GM21381 (cell line): ENCODE measurements at regions not wholly inside any gene's neighbourhood (a gene's known extent, or its start where the extent isn't known, plus 50 kb on each side); places are given as distances from the start of the nearest gene placed in this dataset.

Experiments
- ATAC-seq: cut with Tn5 transposase; IDR thresholded peaks from one replicate; pipeline ENCODE4 v1.9.1; 2021; ENCODE audit warnings: mild to moderate bottlenecking, moderate library complexity; ENCODE audit not compliant: unreplicated experiment

- ATAC-seq: no peak
Measured at GRCh38 chr4:31094474-31094873, 374.3 kb downstream of the PCDH7 start.

DNA sequence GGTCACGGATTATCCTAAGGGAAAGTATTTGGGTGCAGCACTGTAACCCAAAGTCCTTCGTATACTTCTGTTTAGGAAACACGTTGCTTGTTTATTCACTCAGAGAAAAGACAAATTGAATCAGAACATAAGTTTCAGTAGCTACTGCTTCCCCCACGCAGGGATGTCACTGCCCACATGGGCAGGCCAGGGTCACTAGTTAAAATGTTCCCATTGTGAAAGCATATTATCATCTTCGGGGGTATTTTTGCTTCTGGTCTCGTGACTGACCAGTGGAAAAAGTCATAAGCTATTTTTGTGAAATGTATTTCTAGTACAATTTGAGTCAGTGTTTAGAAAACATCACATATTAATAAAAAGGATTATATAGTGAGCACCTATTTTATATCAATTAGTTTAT, 377.8 kb downstream of the PCDH7 start:
- ATAC-seq: no peak

DNA sequence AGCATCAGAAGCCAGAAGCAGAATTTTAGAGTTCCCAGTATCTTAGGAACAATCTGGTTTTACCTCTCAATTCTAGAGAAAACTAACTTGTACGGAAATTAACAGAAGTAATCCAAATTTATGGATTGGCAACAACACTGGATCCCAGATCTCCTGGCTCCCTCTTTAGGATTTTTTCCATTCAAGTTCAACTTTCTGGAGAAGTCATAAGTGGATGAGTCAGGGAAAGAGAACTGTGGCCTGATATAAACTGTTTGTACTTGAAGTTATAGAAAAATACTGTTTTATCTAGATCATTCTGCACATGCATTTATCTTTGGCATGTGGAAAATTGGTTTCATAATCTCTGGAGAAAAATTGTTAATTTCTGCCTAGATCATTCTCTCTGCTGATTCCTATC, 380.4 kb downstream of the PCDH7 start:
- no peak for ATAC-seq

DNA sequence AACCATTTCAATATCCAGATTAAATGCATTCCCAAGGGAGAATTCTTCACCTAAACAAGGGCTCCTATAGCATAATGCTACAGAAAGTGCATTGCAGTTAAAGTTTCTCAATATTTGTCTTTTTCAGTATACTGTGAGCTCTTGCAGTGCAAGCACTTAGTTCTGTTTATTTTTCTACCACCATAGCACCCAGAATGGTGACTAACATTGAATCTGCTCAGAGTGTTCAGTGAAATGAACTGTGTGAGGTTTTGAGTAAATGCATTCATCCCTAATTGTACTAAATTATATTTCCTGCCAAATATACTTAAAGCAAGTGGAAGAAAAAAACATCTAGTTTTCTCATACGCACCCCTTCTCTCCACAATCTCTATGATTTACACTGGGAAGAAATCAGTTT, 383.9 kb downstream of the PCDH7 start:
- no peak for ATAC-seq

DNA sequence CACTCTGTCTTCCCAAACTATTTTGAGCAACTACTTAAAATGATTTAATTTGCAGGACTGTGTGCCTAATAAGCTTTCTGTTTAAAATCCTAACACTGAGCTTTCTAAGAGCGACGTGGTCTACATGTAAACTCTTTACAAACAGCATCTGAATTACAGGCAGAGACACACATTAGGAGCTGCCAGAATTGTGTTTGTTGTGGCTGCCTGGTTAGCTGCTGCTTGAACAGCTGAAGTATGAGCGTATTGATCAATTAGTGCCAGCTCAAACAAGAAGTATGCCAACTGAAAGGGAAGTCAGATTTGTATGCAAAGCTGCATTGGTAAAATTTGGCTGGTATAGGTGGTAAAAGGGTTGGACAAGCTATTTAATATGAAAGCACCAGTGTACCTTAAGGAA, 384.4 kb downstream of the PCDH7 start:
- no peak for ATAC-seq

DNA sequence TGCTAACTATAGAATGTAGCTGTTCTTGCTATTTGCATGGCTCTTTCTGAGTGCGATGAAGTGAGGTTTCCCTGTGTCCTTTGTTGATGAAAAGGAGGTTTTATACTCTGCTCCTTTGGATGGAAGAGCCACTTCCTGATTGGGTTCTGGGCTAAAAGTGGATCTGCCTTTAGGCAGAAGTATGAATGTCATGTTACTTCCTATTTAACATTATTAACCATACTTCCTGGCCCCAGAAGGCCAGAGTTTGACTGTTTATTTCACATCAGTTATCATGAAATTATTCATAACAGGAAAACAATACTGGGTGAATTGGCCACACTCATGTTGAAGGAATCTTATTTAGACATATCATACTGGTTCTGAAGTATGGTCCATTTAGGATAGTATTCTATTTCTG, 386.2 kb downstream of the PCDH7 start:
- ATAC-seq: no peak

GRCh38 chr4:31107362-31107761, 387.2 kb downstream of the PCDH7 start:
- ATAC-seq: no peak

GRCh38 chr4:31108762-31109161, 388.6 kb downstream of the PCDH7 start:
- no peak for ATAC-seq

GRCh38 chr4:31111790-31112189, 391.6 kb downstream of the PCDH7 start:
- ATAC-seq: no peak

DNA sequence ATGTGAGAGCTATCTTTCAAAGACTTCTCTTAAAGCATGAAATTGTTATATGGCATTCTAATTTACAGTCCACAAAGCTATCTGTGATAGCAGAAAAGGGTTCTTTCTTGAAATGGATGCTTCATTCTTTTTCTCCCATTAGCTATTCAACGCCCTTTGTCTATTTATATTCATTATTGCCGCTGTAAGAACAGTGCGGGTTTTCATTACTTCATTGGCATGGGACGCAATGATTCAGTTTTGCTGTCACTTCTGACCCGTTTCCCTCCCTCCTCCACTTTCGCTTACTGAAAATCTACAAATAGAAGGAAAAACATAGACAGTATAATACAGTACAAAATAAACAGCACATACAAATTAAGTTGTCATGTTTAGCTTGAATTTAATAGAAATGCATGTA, 394.6 kb downstream of the PCDH7 start:
- ATAC-seq: no peak

DNA sequence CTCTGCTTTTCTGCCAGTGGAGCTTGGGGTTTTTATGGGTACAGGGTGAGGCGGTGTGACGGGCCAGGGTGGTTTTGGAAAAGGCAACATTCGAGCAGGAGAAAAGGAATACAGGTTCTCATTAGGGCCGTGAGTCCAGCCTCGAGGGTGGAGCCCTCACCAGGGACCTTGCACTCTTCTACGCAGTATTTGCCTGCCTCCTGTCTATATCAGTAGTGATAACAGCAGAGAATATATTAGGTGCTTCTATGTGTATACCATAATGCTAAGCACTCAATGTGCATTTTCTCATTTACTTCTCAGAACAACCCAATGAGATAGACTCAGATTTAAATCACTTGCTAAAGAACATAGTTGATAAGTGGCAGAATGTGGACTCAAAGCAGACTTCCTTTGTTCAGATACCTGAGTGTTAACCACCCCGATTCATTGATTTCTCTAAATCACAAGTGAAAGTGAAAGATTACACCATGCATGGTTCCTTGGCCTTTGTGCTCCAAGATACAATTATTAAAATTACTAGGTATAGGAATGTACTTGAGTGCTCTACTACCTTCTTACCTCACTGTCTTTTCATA, 403.9 kb downstream of the PCDH7 start:
- ATAC-seq: no peak

DNA sequence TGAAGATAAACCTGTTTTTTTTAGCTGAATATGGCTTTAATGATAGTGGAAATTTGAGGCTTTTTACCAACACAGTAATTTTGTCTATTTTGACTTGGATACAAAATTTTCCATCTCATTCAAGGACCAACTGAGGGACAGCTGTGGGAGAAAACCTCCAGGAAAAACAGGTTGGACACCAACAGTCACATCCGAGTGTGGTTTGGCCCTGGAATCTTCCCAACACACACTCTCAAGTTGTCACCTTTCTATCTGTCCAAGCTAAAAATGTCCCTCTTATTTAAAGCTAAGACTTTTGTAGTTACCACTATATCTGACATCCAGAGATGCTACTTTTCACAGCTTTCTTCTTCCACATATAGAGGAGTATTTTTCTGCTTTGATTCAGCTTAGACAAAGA, 404.9 kb downstream of the PCDH7 start:
- ATAC-seq: no peak

GRCh38 chr4:31125496-31125895, 405.3 kb downstream of the PCDH7 start:
- ATAC-seq: no peak

- no peak for ATAC-seq
Measured at GRCh38 chr4:31126881-31127398, 406.8 kb downstream of the PCDH7 start.

GRCh38 chr4:31130930-31131329, 410.8 kb downstream of the PCDH7 start:
- ATAC-seq: no peak

DNA sequence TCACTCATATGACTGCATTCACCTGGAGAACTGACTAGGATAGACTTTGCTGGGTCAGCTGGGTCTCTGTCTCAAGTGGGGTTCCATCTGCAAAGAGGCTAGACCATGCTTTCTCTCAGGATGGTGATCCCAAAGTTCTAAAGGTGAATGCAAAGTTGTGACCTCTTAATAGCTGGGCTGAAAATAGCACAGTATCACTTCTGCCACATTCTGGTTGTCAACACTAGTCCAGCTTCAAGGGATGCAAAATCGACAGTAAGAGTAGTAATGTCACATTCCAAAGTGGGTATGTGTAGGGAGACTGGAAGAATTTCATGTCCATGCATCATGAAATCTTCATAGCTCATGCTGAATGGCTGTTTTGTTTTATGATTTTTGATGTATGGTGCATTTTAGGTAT, 414.6 kb downstream of the PCDH7 start:
- ATAC-seq: no peak

DNA sequence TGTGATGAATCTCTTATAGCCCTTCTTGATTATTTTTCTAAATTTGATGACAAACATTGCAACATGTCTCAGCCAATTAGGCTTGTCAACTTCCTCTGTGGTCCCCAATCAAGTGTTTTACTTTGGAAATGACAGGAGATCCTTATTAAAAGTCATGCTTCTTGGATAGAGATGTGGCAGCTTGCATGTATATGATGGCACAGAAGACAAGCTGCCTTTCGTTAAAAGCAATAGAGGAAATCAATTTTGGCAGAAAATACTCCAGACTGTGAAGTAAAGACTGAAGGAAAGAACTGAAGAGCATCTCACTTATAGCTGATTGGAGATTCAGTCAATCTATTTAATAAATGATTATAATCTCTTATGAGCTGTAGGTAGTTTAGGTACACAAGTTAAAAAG, 419.6 kb downstream of the PCDH7 start:
- ATAC-seq: no peak

GRCh38 chr4:31141095-31141831, 421.1 kb downstream of the PCDH7 start:
- ATAC-seq: no peak

DNA sequence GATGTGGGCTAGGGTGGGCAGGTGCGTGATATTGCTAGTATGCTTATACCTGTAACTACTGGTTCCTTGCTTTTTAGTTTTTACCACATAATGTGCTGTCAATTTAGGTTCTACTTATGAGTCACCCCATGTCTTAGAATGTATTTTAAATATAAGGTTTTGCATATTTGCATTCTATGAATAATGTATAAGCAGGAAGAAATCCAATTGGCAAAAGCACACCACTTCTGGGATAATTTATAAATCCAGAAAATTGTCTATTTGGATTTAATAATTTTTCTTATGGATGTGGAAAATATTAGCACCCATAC, 421.6 kb downstream of the PCDH7 start:
- no peak for ATAC-seq

GRCh38 chr4:31146366-31146765, 426.2 kb downstream of the PCDH7 start:
- ATAC-seq: no peak

DNA sequence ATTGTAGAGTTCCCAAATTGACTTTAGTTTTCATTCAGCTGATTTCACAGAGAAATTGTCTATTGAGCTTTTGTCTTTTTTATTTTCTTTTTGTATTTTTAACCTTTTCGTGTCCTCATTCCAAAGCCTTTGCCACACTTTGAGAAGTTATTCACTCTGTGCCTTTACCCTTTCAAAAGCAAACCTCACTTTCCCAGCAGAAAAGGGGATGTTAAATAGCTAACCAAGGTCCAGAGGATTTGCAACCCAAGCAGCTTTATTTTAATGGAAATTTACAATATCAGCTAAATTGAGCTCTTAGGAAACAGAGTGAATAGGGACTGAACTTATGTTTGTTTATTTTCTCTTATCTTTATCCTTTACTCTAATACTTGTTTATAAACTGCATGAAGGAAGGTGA, 428.8 kb downstream of the PCDH7 start:
- no peak for ATAC-seq

DNA sequence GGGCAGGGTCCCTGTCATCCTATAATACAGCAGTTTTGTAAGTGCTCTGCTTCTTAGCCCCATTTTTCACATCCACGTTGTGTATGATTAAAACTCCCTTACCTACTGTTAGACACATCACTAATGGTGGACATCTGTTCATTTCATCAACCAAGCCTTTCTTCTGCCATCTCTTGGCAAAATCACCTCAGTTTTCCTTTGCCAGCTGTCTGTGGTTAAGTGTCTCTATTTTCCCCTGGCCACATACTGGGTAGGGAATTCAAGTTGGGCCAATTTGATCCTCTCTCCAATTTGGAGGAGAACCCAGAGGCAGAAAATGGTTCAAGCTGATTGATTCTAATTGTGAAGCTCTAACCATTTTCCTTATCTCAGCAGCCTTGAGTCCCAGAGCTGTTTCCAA, 436.1 kb downstream of the PCDH7 start:
- no peak for ATAC-seq

DNA sequence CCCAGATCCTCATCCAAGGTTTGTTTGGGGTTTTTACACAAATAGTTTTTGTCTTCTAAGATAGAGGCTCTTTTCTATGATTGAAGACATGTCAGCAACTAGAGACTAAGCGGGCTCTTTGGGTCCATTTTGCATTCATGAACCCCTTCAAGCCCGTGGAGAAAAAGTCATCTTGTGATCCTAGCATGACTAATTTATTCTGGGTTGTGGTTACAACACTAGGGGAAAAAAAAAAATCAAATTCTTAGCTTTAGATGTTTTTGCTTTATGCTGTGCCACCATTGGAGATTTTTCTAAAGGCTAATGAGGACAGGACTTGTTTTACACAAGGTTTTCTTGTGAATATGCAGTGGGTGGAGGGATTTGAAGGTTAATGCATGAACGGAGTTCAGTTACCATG, 440.0 kb downstream of the PCDH7 start:
- no peak for ATAC-seq
